Adrenal gland (tissue), 9 donors: ENCODE measurements at regions not wholly inside any gene's neighbourhood (a gene's known extent, or its start where the extent isn't known, plus 50 kb on each side); places are given as distances from the start of the nearest gene placed in this dataset.
"Not testable (repeated sequence)": the region's sequence is repeated elsewhere in the genome, so short reads cannot be mapped to it uniquely, and the experiment has no call there.

Experiments used
- DNase-seq, 7 donors: peaks; one replicate each; pipeline ENCODE4 v3.0.0-alpha.2; 2019 to 2020
- H3K27ac ChIP-seq, 5 donors: fragments of 200-600 bp; sonication (generic) in 4 of 5; 1 replicate in 3 of 5; 2 replicates in 2 of 5; pipeline versions ENCODE4 v1.5.1 to v1.8.0; 2016 to 2020; ENCODE audit warnings: mild to moderate bottlenecking in 1 of 5
- H3K27me3 ChIP-seq: fragments of 200-600 bp; 2 replicates; pipeline ENCODE4 v1.8.0; 2021
- H3K36me3 ChIP-seq, 2 donors: fragments of 200-600 bp; replicated peaks in 1 of 2; 1 replicate in 1 of 2; 2 replicates in 1 of 2; pipeline versions ENCODE4 v1.5.1 to v1.8.0; 2018 to 2022
- H3K4me1 ChIP-seq, 2 donors: fragments of 200-600 bp; replicated peaks in 1 of 2; 1 replicate in 1 of 2; 2 replicates in 1 of 2; pipeline versions ENCODE4 v1.5.1 to v1.8.0; 2018 to 2021
- H3K4me3 ChIP-seq, 4 donors: fragments of 200-600 bp; sonication (generic) in 3 of 4; one replicate each; pipeline ENCODE4 v1.5.1; 2016 to 2018
- H3K9me3 ChIP-seq, 3 donors: fragments of 200-600 bp; sonication (generic) in 1 of 3; replicated peaks in 1 of 3; 1 replicate in 2 of 3; 2 replicates in 1 of 3; pipeline versions ENCODE4 v1.5.1 to v1.8.0; 2016 to 2021
- POLR2A ChIP-seq, 2 donors: fragments of 450-650 bp; IDR thresholded peaks; one replicate each; pipeline ENCODE4 v1.6.1; 2017; ENCODE audit warnings: antibody characterized with exemption in 2 of 2, mild to moderate bottlenecking in 2 of 2, moderate library complexity in 1 of 2
- WGBS, 4 donors: extraction: QIAGEN DNeasy Blood & Tissue Kit in 2 of 4; methylation state at CpG; one replicate each; pipeline versions ENCODE4 v1.1.5 to v1.1.7; 2013 to 2017; 5-methylcytosine and 5-hydroxymethylcytosine counted together
- intact Hi-C, 2 donors: fragments of 100-400 bp; cut with DNase I; formaldehyde crosslinking; loops; one replicate each; pipeline versions ENCODE4 v1.14.1 to v1.15.0; 2022 to 2023
- TF ChIP-seq, protein P1 (sequence below), 6 experiments: fragments of 450-650 bp in 4 of 6; fragments of 200-600 bp in 2 of 6; sonication (generic) in 1 of 6; IDR thresholded peaks; 1 replicate in 5 of 6; 2 replicates in 1 of 6; pipeline versions ENCODE4 v1.5.1 to v1.8.0; 2016 to 2021; ENCODE audit warnings: antibody characterized with exemption in 6 of 6, mild to moderate bottlenecking in 2 of 6, moderate library complexity in 1 of 6
- donor health status: healthy with polysubstance abuse.
- donor health status: Bipolar disorder and iron deficiency.
- donor health status: DM: yes; HTN: yes; CAD: no.
- donor health status: DM: no; HTN: no; CAD: no.
- donor health status: DM: no; HTN: no; CAD: no.

- TF ChIP-seq, protein P1, sequence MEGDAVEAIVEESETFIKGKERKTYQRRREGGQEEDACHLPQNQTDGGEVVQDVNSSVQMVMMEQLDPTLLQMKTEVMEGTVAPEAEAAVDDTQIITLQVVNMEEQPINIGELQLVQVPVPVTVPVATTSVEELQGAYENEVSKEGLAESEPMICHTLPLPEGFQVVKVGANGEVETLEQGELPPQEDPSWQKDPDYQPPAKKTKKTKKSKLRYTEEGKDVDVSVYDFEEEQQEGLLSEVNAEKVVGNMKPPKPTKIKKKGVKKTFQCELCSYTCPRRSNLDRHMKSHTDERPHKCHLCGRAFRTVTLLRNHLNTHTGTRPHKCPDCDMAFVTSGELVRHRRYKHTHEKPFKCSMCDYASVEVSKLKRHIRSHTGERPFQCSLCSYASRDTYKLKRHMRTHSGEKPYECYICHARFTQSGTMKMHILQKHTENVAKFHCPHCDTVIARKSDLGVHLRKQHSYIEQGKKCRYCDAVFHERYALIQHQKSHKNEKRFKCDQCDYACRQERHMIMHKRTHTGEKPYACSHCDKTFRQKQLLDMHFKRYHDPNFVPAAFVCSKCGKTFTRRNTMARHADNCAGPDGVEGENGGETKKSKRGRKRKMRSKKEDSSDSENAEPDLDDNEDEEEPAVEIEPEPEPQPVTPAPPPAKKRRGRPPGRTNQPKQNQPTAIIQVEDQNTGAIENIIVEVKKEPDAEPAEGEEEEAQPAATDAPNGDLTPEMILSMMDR (IDR thresholded peaks at IDR 0.05): no peak
- no peak for TF ChIP-seq POLR2A (IDR thresholded peaks at IDR 0.05)
Measured at GRCh38 chr6:125451750-125452149, 150.0 kb upstream of the HDDC2 start.

GRCh38 chr6:125453516-125453915 lies 151.7 kb upstream of the HDDC2 start:
- 60 to 67% (median 65%) methylated on average over 4 of the region's 4 CpGs for WGBS, 4 donors
- DNase-seq: no peak
- Histone ChIP-seq H3K36me3 (no peaks in the 10 kb centered on the region), H3K27ac (no peak overlapping the region), H3K4me1 (no peaks in the 10 kb centered on the region), H3K9me3 (peaks cover 0 to 11% (median 0%) of the 10 kb centered on the region in 3 donors), H3K27me3 (no peaks in the 10 kb centered on the region), H3K4me3 (no peak overlapping the region)
- TF ChIP-seq POLR2A (IDR thresholded peaks at IDR 0.05): no peak
- TF ChIP-seq, protein P1 (IDR thresholded peaks at IDR 0.05): no peak
- intact Hi-C loops: no loop called here

More at GRCh38 chr6:125451750-125452149, 150.0 kb upstream of the HDDC2 start:
- Histone ChIP-seq H3K27ac (no peak overlapping the region), H3K4me1 (no peaks in the 10 kb centered on the region), H3K9me3 (peaks cover 0 to 11% (median 0%) of the 10 kb centered on the region in 3 donors), H3K27me3 (no peaks in the 10 kb centered on the region), H3K36me3 (no peaks in the 10 kb centered on the region), H3K4me3 (no peak overlapping the region)
- 35 to 44% (median 41%) methylated on average over 2 of the region's 2 CpGs for WGBS, 4 donors
- DNase-seq: no peak
- intact Hi-C loops: no loop called here

GRCh38 chr6:125454351-125454750 lies 152.6 kb upstream of the HDDC2 start:
- intact Hi-C loops: no loop called here
- 83 to 100% (median 92%) methylated on average over 1 of the region's 1 CpG for WGBS, 4 donors
- DNase-seq: no peak
- no peak overlapping the region for H3K4me3 ChIP-seq
- no peaks in the 10 kb centered on the region for H3K36me3 ChIP-seq
- TF ChIP-seq, protein P1 (IDR thresholded peaks at IDR 0.05): no peak
- no peak for TF ChIP-seq POLR2A (IDR thresholded peaks at IDR 0.05)
- no peak overlapping the region for H3K27ac ChIP-seq
- H3K27me3 ChIP-seq: no peaks in the 10 kb centered on the region
- H3K9me3 ChIP-seq: peaks cover 0 to 7% (median 0%) of the 10 kb centered on the region in 3 donors
- no peaks in the 10 kb centered on the region for H3K4me1 ChIP-seq

GRCh38 chr6:125458493-125458892 lies 156.7 kb upstream of the HDDC2 start:
- 75 to 100% (median 98%) methylated on average over 1 of the region's 1 CpG for WGBS, 4 donors
- H3K36me3 ChIP-seq, DNase-seq, intact Hi-C loops, H3K27ac ChIP-seq, H3K9me3 ChIP-seq, H3K4me3 ChIP-seq, H3K4me1 ChIP-seq, H3K27me3 ChIP-seq: not testable (repeated sequence)

DNA sequence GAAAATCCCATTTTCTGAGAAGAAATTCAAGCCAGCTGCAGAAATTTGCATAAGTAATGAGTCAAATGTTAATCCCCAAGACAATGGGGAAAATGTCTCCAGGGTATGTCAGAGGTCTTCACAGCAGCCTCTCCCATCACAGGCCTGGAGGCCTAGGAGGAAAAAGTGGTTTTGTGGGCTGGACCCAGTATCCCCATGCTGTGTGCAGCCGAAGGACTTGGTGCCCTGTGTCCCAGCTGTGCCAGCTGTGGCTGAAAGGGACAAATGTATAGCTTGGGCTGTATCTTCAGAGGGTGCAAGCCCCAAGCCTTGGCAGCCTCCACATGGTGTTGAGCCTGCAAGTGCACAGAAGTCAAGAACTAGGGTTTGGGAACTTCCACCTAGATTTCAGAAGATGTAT lies 163.6 kb upstream of the HDDC2 start:
- WGBS, 4 donors: 84 to 100% (median 93%) methylated on average over 1 of the region's 1 CpG
- H3K27ac ChIP-seq, H3K4me1 ChIP-seq, H3K27me3 ChIP-seq, H3K9me3 ChIP-seq, H3K36me3 ChIP-seq, H3K4me3 ChIP-seq, DNase-seq, intact Hi-C loops: not testable (repeated sequence)
